Thyroid gland (tissue), 4 donors: ENCODE measurements at regions not wholly inside any gene's neighbourhood (a gene's known extent, or its start where the extent isn't known, plus 50 kb on each side); places are given as distances from the start of the nearest gene placed in this dataset.

Source experiments
- DNase-seq, 2 donors: peaks; one replicate each; pipeline ENCODE4 v3.0.0-alpha.2; 2019
- H3K27ac ChIP-seq, 3 donors: fragments of 200-600 bp; sonication (generic); 1 replicate in 2 of 3; 2 replicates in 1 of 3; pipeline ENCODE4 v1.5.1; 2016 to 2019; ENCODE audit warnings: mild to moderate bottlenecking in 1 of 3, moderate library complexity in 1 of 3
- H3K27me3 ChIP-seq: fragments of 200-600 bp; sonication (generic); one replicate; pipeline ENCODE4 v1.5.1; 2019
- H3K36me3 ChIP-seq, 2 donors: fragments of 200-600 bp; sonication (generic); one replicate each; pipeline ENCODE4 v1.5.1; 2016 to 2019
- H3K4me1 ChIP-seq, 2 donors: fragments of 200-600 bp; sonication (generic); one replicate each; pipeline ENCODE4 v1.5.1; 2017 to 2019
- H3K4me3 ChIP-seq, 3 donors: fragments of 200-600 bp; sonication (generic); replicated peaks in 1 of 3; 1 replicate in 2 of 3; 2 replicates in 1 of 3; pipeline ENCODE4 v1.5.1; 2016; ENCODE audit warnings: mild to moderate bottlenecking in 1 of 3
- H3K9me3 ChIP-seq: fragments of 200-600 bp; sonication (generic); one replicate; pipeline ENCODE4 v1.5.1; 2017
- CTCF ChIP-seq, 6 experiments: fragments of 200-600 bp in 3 of 6; fragments of 450-650 bp in 3 of 6; sonication (generic) in 3 of 6; IDR thresholded peaks; one replicate each; pipeline ENCODE4 v1.5.1; 2016 to 2019; ENCODE audit warnings: antibody characterized with exemption in 6 of 6, mild to moderate bottlenecking in 2 of 6, inconsistent platforms in 1 of 6, moderate library complexity in 1 of 6
- POLR2A ChIP-seq, 2 donors: fragments of 450-650 bp; IDR thresholded peaks; one replicate each; pipeline ENCODE4 v1.6.1; 2017; ENCODE audit warnings: antibody characterized with exemption in 2 of 2, mild to moderate bottlenecking in 2 of 2, moderate library complexity in 1 of 2
- WGBS, 2 donors: methylation state at CpG; one replicate each; pipeline ENCODE4 v1.1.5; 2017; 5-methylcytosine and 5-hydroxymethylcytosine counted together
- intact Hi-C: fragments of 100-400 bp; cut with DNase I; formaldehyde crosslinking; loops from one replicate; pipeline ENCODE4 v1.15.1; 2023

DNA sequence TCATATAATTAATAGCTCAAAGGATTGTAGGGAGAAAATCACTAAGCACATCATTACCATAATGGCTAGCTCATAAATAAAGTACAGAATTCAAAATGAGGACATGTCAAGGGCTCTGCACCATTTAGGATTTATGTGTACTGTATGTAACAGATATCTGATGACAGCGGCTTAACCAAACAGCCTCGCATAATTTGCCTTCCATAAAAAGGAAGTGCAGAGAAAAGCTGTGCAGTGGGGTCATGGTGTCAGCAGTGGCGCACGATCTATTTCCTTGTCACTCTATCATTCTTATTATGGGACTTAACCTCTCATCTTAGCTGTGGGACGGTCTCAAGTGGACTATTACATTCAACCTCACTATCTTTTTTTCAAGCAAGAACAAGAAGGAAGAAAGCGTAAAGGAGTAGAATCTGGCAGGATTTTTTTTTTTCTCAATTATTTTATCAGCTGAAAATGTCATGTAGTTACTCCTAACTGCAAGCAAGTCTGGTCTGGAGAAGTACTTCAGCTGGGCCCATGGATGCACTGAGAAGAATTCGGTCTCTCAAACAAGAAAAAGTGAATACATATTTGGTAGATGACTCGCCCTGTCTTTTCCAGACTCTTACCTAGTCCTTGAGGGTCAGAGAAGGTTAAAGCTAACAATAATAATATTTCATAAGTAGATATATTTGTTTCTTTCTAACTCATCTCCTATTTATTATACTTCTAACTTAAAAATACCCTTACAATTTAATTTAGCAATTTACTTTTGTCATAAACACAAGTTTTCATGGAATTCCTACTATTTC is 94.6 kb downstream of the COX18 start:
- 52 to 70% methylated on average over 8 of the region's 8 CpGs for WGBS, 2 donors
- intact Hi-C loops = no loop called here
- TF ChIP-seq CTCF (IDR thresholded peaks at IDR 0.05) = no peak
- no peak for TF ChIP-seq POLR2A (IDR thresholded peaks at IDR 0.05)

DNA sequence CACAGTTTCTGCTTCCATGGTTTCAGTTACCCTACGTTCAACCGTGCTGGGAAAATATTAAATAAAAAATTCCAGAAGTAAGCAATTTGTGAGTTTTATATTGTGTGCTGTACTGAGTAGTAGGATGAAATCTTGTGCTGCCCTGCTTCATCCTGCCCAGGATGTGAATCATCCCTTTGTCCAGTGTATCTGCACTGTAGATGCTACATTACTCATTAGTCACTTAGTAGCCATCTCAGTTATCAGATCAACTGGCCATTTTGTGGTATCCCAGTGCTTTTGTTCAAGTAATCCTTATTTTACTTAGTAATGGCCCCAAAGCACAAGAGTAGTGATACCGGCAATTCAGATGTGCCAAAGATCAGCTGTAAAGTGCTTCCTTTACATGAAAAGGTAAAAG is 97.9 kb downstream of the COX18 start:
- intact Hi-C loops = no loop called here
- Histone ChIP-seq H3K27ac (no peak overlapping the region), H3K4me1 (peaks cover 30 to 33% of the 10 kb centered on the region in 2 donors), H3K9me3 (no peaks in the 10 kb centered on the region), H3K4me3 (no peak overlapping the region), H3K36me3 (no peaks in the 10 kb centered on the region), H3K27me3 (no peaks in the 10 kb centered on the region)
- DNase-seq = no peak
- TF ChIP-seq POLR2A (IDR thresholded peaks at IDR 0.05) (no peak), CTCF (IDR thresholded peaks at IDR 0.05) (no peak)
- WGBS, 2 donors = 96% methylated on average over 3 of the region's 3 CpGs

More for the DNA sequence above, 94.6 kb downstream of the COX18 start:
- peak overlapping the region in 2 of 3 donors; percentile 35 to 57 for H3K27ac ChIP-seq
- H3K27me3 ChIP-seq = no peaks in the 10 kb centered on the region
- H3K9me3 ChIP-seq = no peaks in the 10 kb centered on the region
- no peaks in the 10 kb centered on the region for H3K36me3 ChIP-seq
- peaks cover 19 to 20% of the 10 kb centered on the region in 2 donors for H3K4me1 ChIP-seq
- no peak overlapping the region for H3K4me3 ChIP-seq
- peak in 1 of 2 donors; percentile 40 for DNase-seq

DNA sequence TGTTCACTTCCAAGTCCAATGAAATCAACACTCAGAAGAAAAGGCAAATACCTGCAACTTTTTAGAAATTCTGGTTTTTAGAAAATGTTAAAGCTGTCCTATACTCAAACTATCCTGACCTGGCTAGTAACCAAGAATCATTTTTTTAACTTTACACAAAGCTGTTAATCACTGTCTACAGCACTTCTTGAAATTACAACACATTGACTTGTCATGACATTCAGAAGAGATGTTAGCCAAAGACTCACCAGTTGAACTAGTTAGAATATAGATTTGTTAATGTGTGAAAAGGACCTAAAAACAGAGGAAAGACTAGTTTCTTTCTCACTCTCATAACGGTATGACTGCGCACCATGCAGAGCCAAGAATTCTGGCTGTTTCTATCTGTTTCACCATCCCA is 98.8 kb downstream of the COX18 start:
- no peaks in the 10 kb centered on the region for H3K36me3 ChIP-seq
- DNase-seq = no peak
- no peaks in the 10 kb centered on the region for H3K27me3 ChIP-seq
- peaks cover 30 to 33% of the 10 kb centered on the region in 2 donors for H3K4me1 ChIP-seq
- peak overlapping the region in 1 of 3 donors; percentile 84 for H3K27ac ChIP-seq
- TF ChIP-seq POLR2A (IDR thresholded peaks at IDR 0.05) = no peak
- TF ChIP-seq CTCF (IDR thresholded peaks at IDR 0.05) = no peak
- no peak overlapping the region for H3K4me3 ChIP-seq
- no peaks in the 10 kb centered on the region for H3K9me3 ChIP-seq
- intact Hi-C loops = no loop called here
- WGBS, 2 donors = 96% methylated on average over 2 of the region's 2 CpGs

- 8 to 10% methylated on average over 1 of the region's 1 CpG for WGBS, 2 donors
- Histone ChIP-seq H3K27me3 (no peaks in the 10 kb centered on the region), H3K27ac (peak overlapping the region; percentile 48 to 84 (median 55)), H3K9me3 (no peaks in the 10 kb centered on the region), H3K36me3 (no peaks in the 10 kb centered on the region), H3K4me1 (peaks cover 25% of the 10 kb centered on the region in 2 donors), H3K4me3 (no peak overlapping the region)
- DNase-seq = peak; percentile 69 to 71
- intact Hi-C loops = no loop called here
- no peak for TF ChIP-seq POLR2A (IDR thresholded peaks at IDR 0.05)
- TF ChIP-seq CTCF (IDR thresholded peaks at IDR 0.05) = no peak
Measured at GRCh38 chr4:72969976-72970375, 99.5 kb downstream of the COX18 start.

GRCh38 chr4:72966652-72967051 is 102.9 kb downstream of the COX18 start:
- H3K4me3 ChIP-seq = no peak overlapping the region
- peaks cover 20% of the 10 kb centered on the region in 2 donors for H3K4me1 ChIP-seq
- H3K27ac ChIP-seq = no peak overlapping the region
- intact Hi-C loops = no loop called here
- H3K27me3 ChIP-seq = no peaks in the 10 kb centered on the region
- no peak for DNase-seq
- no peaks in the 10 kb centered on the region for H3K9me3 ChIP-seq
- TF ChIP-seq CTCF (IDR thresholded peaks at IDR 0.05) (no peak), POLR2A (IDR thresholded peaks at IDR 0.05) (no peak)
- WGBS, 2 donors = 86 to 94% methylated on average over 1 of the region's 1 CpG
- no peaks in the 10 kb centered on the region for H3K36me3 ChIP-seq
